ENCODE measurements at regions not wholly inside any gene's neighbourhood (a gene's known extent, or its start where the extent isn't known, plus 50 kb on each side); places are given as distances from the start of the nearest gene placed in this dataset.

DNA sequence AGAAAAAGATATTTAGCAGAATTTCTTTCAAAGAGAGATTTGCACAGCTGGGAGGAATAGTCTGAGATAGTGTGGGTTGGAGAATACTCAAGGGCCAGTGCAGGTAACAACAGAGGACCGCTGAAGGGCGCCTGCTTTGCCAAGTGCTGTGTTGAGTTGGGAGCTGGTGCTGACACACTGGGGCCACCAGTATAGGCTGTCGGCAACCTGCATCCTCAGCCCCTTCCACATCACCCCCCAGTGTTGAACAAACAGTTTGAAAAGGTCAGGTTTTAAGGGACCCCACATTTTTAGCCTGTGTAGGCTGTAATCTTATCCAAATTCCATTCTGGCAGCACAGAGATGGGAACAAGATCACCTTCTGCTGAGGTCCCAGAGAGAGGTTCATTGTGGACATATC lies 96.6 kb downstream of the ABHD5 start:
- H3K27me3 ChIP-seq, result no peaks in the 10 kb centered on the region
- DNase-seq, result no peak
- no peak for TF ChIP-seq POLR2A (IDR thresholded peaks at IDR 0.05)
- TF ChIP-seq CTCF (IDR thresholded peaks at IDR 0.05), result no peak
- H3K27ac ChIP-seq, result no peak overlapping the region
- intact Hi-C loops (cut with DNase I), result no loop called here
- no peak overlapping the region for H3K4me3 ChIP-seq (replicated peaks in 1 of 3)
- no peaks in the 10 kb centered on the region for H3K4me1 ChIP-seq
- no peaks in the 10 kb centered on the region for H3K9me3 ChIP-seq
- WGBS, 2 donors, result 89 to 93% methylated on average over 2 to 3 of the region's 3 CpGs
- H3K36me3 ChIP-seq, result no peaks in the 10 kb centered on the region

DNA sequence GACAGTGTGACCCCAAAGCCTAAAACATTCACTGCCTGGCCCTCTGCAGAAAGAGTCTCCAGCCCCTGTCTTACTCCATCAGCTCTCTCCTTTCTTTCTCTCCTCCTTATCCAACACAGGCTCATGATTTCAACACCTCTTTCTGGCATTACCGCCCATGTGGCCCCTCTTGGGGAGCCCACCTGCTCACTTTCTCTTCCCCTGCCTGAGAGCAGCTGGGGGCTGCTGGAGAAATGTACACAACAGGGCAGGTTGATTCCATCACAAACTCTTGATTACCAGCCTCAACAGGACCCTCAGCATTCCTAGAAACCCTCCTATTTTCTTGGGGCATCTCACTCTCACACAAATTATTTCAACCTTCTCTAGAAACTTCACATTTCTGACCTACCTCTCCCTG lies 98.3 kb downstream of the ABHD5 start:
- no peaks in the 10 kb centered on the region for H3K9me3 ChIP-seq
- H3K4me3 ChIP-seq (replicated peaks in 1 of 3), result no peak overlapping the region
- H3K36me3 ChIP-seq, result no peaks in the 10 kb centered on the region
- 95% methylated on average over 1 of the region's 1 CpG for WGBS, 2 donors
- intact Hi-C loops (cut with DNase I), result no loop called here
- H3K4me1 ChIP-seq, result no peaks in the 10 kb centered on the region
- TF ChIP-seq POLR2A (IDR thresholded peaks at IDR 0.05) (no peak), CTCF (IDR thresholded peaks at IDR 0.05) (no peak)
- DNase-seq, result no peak
- no peaks in the 10 kb centered on the region for H3K27me3 ChIP-seq
- H3K27ac ChIP-seq, result no peak overlapping the region

GRCh38 chr3:43790060-43790459 lies 99.3 kb downstream of the ABHD5 start:
- Histone ChIP-seq H3K36me3 (no peaks in the 10 kb centered on the region), H3K27me3 (no peaks in the 10 kb centered on the region), H3K4me1 (no peaks in the 10 kb centered on the region), H3K9me3 (no peaks in the 10 kb centered on the region), H3K27ac (no peak overlapping the region), H3K4me3 (replicated peaks in 1 of 3) (no peak overlapping the region)
- DNase-seq, result no peak
- 75 to 96% methylated on average over 5 of the region's 5 CpGs for WGBS, 2 donors
- intact Hi-C loops (cut with DNase I), result no loop called here
- no peak for TF ChIP-seq CTCF (IDR thresholded peaks at IDR 0.05)
- TF ChIP-seq POLR2A (IDR thresholded peaks at IDR 0.05), result no peak

- Histone ChIP-seq H3K27me3 (no peaks in the 10 kb centered on the region), H3K9me3 (no peaks in the 10 kb centered on the region), H3K27ac (no peak overlapping the region), H3K4me1 (no peaks in the 10 kb centered on the region), H3K36me3 (no peaks in the 10 kb centered on the region), H3K4me3 (replicated peaks in 1 of 3) (no peak overlapping the region)
- WGBS, 2 donors, result 93% methylated on average over 6 of the region's 6 CpGs
- intact Hi-C loops (cut with DNase I), result no loop called here
- DNase-seq, result no peak
- TF ChIP-seq POLR2A (IDR thresholded peaks at IDR 0.05) (no peak), CTCF (IDR thresholded peaks at IDR 0.05) (no peak)
Observed at GRCh38 chr3:43790476-43790875, 99.7 kb downstream of the ABHD5 start.

DNA sequence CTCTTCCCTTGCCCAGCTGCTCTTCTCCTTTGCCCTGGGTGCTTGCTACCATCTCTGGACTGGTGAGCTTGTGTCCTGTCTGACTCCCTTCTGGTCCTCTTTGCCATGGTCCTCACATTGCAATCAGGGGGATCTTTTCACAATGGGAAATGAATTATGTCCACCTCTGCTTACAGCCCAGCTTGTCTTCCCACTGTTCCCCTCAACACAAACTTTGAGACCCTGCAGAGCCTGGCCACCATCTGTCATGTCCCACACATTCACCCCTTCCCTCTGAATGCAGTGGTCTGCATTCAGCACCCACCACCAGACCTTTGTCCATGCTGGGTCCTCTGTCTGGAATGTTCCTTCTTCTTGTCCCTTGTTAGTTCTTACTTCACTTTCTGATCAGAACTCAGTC lies 100.5 kb downstream of the ABHD5 start:
- Histone ChIP-seq H3K4me1 (no peaks in the 10 kb centered on the region), H3K9me3 (no peaks in the 10 kb centered on the region), H3K27ac (no peak overlapping the region), H3K27me3 (no peaks in the 10 kb centered on the region), H3K36me3 (no peaks in the 10 kb centered on the region), H3K4me3 (replicated peaks in 1 of 3) (no peak overlapping the region)
- DNase-seq, result no peak
- intact Hi-C loops (cut with DNase I), result no loop called here
- TF ChIP-seq POLR2A (IDR thresholded peaks at IDR 0.05), result no peak
- TF ChIP-seq CTCF (IDR thresholded peaks at IDR 0.05), result no peak
